HCT116 (cell line): ENCODE measurements at regions not wholly inside any gene's neighbourhood (a gene's known extent, or its start where the extent isn't known, plus 50 kb on each side); places are given as distances from the start of the nearest gene placed in this dataset.

ENCODE experiments used
- ATAC-seq: fragments of 200-7000 bp; cut with Tn5 transposase; 2 replicates; pipeline ENCODE4 v1.9.1; 2020; ENCODE audit warnings: mild to moderate bottlenecking, moderate library complexity
- BruUV-seq: library from RNA; stranded (reverse); fragments of 400-500 nt; replicated peaks from 2 replicates; lab custom pipeline; 2021; lab: Mats Ljungman, UMichigan
- CTCF ChIA-PET: fragments of 300-600 bp; sonication (Branson Sonifier 250); formaldehyde crosslinking; loops from one replicate; lab custom pipeline; 2021; ENCODE audit warnings: antibody characterized with exemption; lab: Charles Lee
- POLR2A ChIA-PET: fragments of 300-600, 350-600 bp; sonication (Branson Sonifier 250); formaldehyde crosslinking; loops from one replicate; lab custom pipeline; 2021; ENCODE audit warnings: antibody characterized with exemption; lab: Charles Lee
- RAD21 ChIA-PET, 2 experiments: fragments of 300-600 bp; sonication (Branson Sonifier 250); formaldehyde crosslinking; loops; one replicate each; lab custom pipeline; 2023; ENCODE audit warnings: low total read pairs in 2 of 2; ENCODE audit not compliant: uncharacterized antibody in 2 of 2, unreplicated experiment in 2 of 2, low non-redundant PET in 1 of 2; lab: Charles Lee
- DNase-seq: peaks from one replicate; pipeline ENCODE4 v3.0.0-alpha.2; 2010; ENCODE audit warnings: low read depth, low spot score
- H2AFZ ChIP-seq: fragments of 200-600 bp; shearing (Covaris generic), sonication (generic); 2 replicates; pipeline ENCODE4 v1.6.1; 2017; ENCODE audit warnings: low read depth, mixed run types, mixed read lengths, antibody characterized with exemption, low read length; ENCODE audit not compliant: poor library complexity, severe bottlenecking
- H3K27ac ChIP-seq: 2 replicates; pipeline ENCODE4 v1.5.1; 2012; ENCODE audit warnings: low read depth, low read length
- H3K27me3 ChIP-seq: fragments of 200-600 bp; sonication (generic); 2 replicates; pipeline ENCODE4 v1.6.1; 2016; ENCODE audit warnings: mixed run types, low read length, mixed read lengths; ENCODE audit not compliant: insufficient read depth
- H3K36me3 ChIP-seq, 2 experiments: fragments of 200-500 bp in 1 of 2; fragments of 200-600 bp in 1 of 2; sonication (Bioruptor generic) in 1 of 2; sonication (generic) in 1 of 2; 2 replicates each; pipeline versions ENCODE4 v1.5.1 to v1.6.1; 2014 to 2016; ENCODE audit warnings: low read length in 2 of 2, inconsistent platforms in 1 of 2, mixed read lengths in 1 of 2, mixed run types in 1 of 2; ENCODE audit not compliant: insufficient read depth in 2 of 2, control insufficient read depth in 1 of 2
- H3K4me1 ChIP-seq, 2 experiments: fragments of 200-600 bp in 1 of 2; sonication (generic) in 1 of 2; 2 replicates each; pipeline versions ENCODE4 v1.5.1 to v1.6.1; 2012 to 2017; ENCODE audit warnings: low read length in 2 of 2, inconsistent platforms in 1 of 2, mild to moderate bottlenecking in 1 of 2, mixed read lengths in 1 of 2, mixed run types in 1 of 2, moderate library complexity in 1 of 2; ENCODE audit not compliant: insufficient read depth in 2 of 2, control insufficient read depth in 1 of 2
- H3K4me2 ChIP-seq: fragments of 200-600 bp; sonication (generic); 2 replicates; pipeline ENCODE4 v1.6.1; 2017; ENCODE audit warnings: mixed run types, low read length, mixed read lengths
- H3K4me3 ChIP-seq, 2 experiments: fragments of 200-600 bp in 1 of 2; sonication (generic) in 1 of 2; replicated peaks in 1 of 2; 2 replicates each; pipeline ENCODE4 v1.5.1; 2011 to 2016; ENCODE audit warnings: low read length in 2 of 2, control low read depth in 1 of 2, low read depth in 1 of 2, mild to moderate bottlenecking in 1 of 2, mixed read lengths in 1 of 2, mixed run types in 1 of 2
- H3K79me2 ChIP-seq: fragments of 200-600 bp; sonication (generic); 2 replicates; pipeline ENCODE4 v1.6.1; 2017; ENCODE audit warnings: mild to moderate bottlenecking, mixed run types, low read length, moderate library complexity, mixed read lengths; ENCODE audit not compliant: insufficient read depth
- H3K9ac ChIP-seq: fragments of 200-600 bp; sonication (generic); 2 replicates; pipeline ENCODE4 v1.6.1; 2016; ENCODE audit warnings: low read length, mixed read lengths
- H3K9me2 ChIP-seq: fragments of 200-600 bp; sonication (generic), shearing (Covaris generic); 2 replicates; pipeline ENCODE4 v1.6.1; 2017; ENCODE audit warnings: mixed run types, mild to moderate bottlenecking, moderate library complexity; ENCODE audit not compliant: insufficient read depth
- H3K9me3 ChIP-seq, 2 experiments: fragments of 200-500 bp in 1 of 2; fragments of 200-600 bp in 1 of 2; sonication (Bioruptor generic) in 1 of 2; sonication (generic) in 1 of 2; 2 replicates each; pipeline ENCODE4 v1.6.1; 2014 to 2017; ENCODE audit warnings: low read length in 2 of 2, mixed read lengths in 2 of 2, inconsistent platforms in 1 of 2, low read depth in 1 of 2, mild to moderate bottlenecking in 1 of 2, mixed run types in 1 of 2, moderate library complexity in 1 of 2; ENCODE audit not compliant: control insufficient read depth in 1 of 2, insufficient read depth in 1 of 2
- H4K20me1 ChIP-seq: fragments of 200-600 bp; sonication (generic), shearing (Covaris generic); 2 replicates; pipeline ENCODE4 v1.6.1; 2017; ENCODE audit warnings: mixed run types, mild to moderate bottlenecking, moderate library complexity; ENCODE audit not compliant: insufficient read depth
- ATF3 ChIP-seq: IDR thresholded peaks from 2 replicates; pipeline ENCODE4 v1.6.1; 2012
- CBX3 ChIP-seq: IDR thresholded peaks from 2 replicates; pipeline ENCODE4 v1.6.1; 2012; ENCODE audit warnings: low read depth
- CEBPB ChIP-seq: IDR thresholded peaks from 2 replicates; pipeline ENCODE4 v1.6.1; 2012; ENCODE audit warnings: low read depth
- CTCF ChIP-seq, 3 experiments: fragments of 200-600 bp in 1 of 3; sonication (generic) in 1 of 3; IDR thresholded peaks in 2 of 3; conservative IDR thresholded peaks in 1 of 3; 2 replicates each; pipeline ENCODE4 v1.5.1; 2012 to 2017; ENCODE audit warnings: low read depth in 2 of 3, low read length in 2 of 3, antibody characterized with exemption in 1 of 3, borderline replicate concordance in 1 of 3, control low read depth in 1 of 3, mild to moderate bottlenecking in 1 of 3, mixed read lengths in 1 of 3, mixed run types in 1 of 3, moderate library complexity in 1 of 3; ENCODE audit not compliant: insufficient read depth in 1 of 3
- JUND ChIP-seq: IDR thresholded peaks from 2 replicates; pipeline ENCODE4 v1.6.1; 2012
- MAX ChIP-seq: IDR thresholded peaks from 2 replicates; pipeline ENCODE4 v1.6.1; 2012
- POLR2AphosphoS5 ChIP-seq: IDR thresholded peaks from 2 replicates; pipeline ENCODE4 v1.6.1; 2011; ENCODE audit warnings: mild to moderate bottlenecking, low read depth, low read length, moderate library complexity
- RAD21 ChIP-seq: IDR thresholded peaks from 2 replicates; pipeline ENCODE4 v1.6.1; 2012; ENCODE audit warnings: low read depth, mild to moderate bottlenecking
- SIN3A ChIP-seq: IDR thresholded peaks from 2 replicates; pipeline ENCODE4 v1.6.1; 2012; ENCODE audit warnings: low read depth
- SP1 ChIP-seq: IDR thresholded peaks from 2 replicates; pipeline ENCODE4 v1.6.1; 2012; ENCODE audit warnings: low read depth
- SRF ChIP-seq: IDR thresholded peaks from 2 replicates; pipeline ENCODE4 v1.6.1; 2012; ENCODE audit warnings: low read depth
- TCF7L2 ChIP-seq: IDR thresholded peaks from 2 replicates; pipeline ENCODE4 v1.7.0; 2011; ENCODE audit warnings: borderline replicate concordance, inconsistent platforms; ENCODE audit not compliant: insufficient read depth, insufficient read length; ENCODE audit errors: extremely low read depth
- YY1 ChIP-seq: IDR thresholded peaks from 2 replicates; pipeline ENCODE4 v1.6.1; 2011; ENCODE audit warnings: low read length, low read depth, moderate library complexity, mild to moderate bottlenecking; ENCODE audit not compliant: insufficient replicate concordance; ENCODE audit errors: extremely low read depth
- intact Hi-C: fragments of 100-400 bp; cut with micrococcal nuclease; formaldehyde crosslinking; loops from 2 replicates; pipeline ENCODE4 v1.10.0; 2022
- TF ChIP-seq, protein P1 (sequence below): IDR thresholded peaks from 2 replicates; pipeline ENCODE4 v1.6.1; 2011; ENCODE audit warnings: mild to moderate bottlenecking, low read length, moderate library complexity; ENCODE audit not compliant: insufficient replicate concordance; ENCODE audit errors: extremely low read depth

DNA sequence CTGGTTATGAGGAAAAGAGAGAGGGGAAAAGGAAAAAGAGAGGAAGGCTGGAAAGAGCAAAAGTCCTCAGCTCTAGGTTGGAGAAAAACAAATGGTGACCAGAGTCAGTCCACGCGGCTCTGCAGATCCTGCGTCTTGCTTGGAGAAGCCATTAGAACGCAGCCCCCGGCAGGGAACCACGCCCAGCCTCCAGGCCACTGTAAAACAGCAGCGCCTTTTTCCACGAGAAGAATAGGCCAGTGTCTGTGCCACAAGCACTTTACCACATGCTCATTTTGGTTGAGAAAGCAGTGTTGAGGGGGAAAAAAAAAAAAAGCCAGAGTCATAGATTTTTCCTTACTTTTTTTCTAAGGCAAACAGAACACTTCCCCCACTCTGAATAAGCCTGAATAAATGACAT, 846.9 kb upstream of the ADAMTS5 start:
- Histone ChIP-seq H3K27ac (no peak overlapping the region), H3K79me2 (no peaks in the 10 kb centered on the region), H4K20me1 (no peaks in the 10 kb centered on the region), H3K4me1 (no peaks in the 10 kb centered on the region), H2AFZ (no peak overlapping the region), H3K4me2 (no peak overlapping the region), H3K9me3 (peaks cover 5 to 37% of the 10 kb centered on the region in 2 experiments; a peak in 2 of 4 replicates), H3K27me3 (no peaks in the 10 kb centered on the region)
- POLR2A ChIA-PET: no interaction called here
- CTCF ChIA-PET: no interaction called here
- ATAC-seq (no peak), DNase-seq (no peak)
- intact Hi-C loops: no loop called here
- TF ChIP-seq SP1 (no peak), JUND (no peak), SIN3A (no peak), MAX (no peak), CEBPB (no peak), SRF (no peak), ATF3 (no peak), CTCF (IDR thresholded peaks at IDR 0.05 in 2 of 3, conservative IDR thresholded peaks at IDR 0.05 in 1 of 3; ENCODE audit: borderline replicate concordance in 1 of 3, insufficient read depth in 1 of 3, low read depth in 2 of 3, low read length in 2 of 3) (no peak), TCF7L2 (no peak), POLR2AphosphoS5 (no peak), YY1 (no peak), RAD21 (no peak), CBX3 (no peak)
- TF ChIP-seq, protein P1, sequence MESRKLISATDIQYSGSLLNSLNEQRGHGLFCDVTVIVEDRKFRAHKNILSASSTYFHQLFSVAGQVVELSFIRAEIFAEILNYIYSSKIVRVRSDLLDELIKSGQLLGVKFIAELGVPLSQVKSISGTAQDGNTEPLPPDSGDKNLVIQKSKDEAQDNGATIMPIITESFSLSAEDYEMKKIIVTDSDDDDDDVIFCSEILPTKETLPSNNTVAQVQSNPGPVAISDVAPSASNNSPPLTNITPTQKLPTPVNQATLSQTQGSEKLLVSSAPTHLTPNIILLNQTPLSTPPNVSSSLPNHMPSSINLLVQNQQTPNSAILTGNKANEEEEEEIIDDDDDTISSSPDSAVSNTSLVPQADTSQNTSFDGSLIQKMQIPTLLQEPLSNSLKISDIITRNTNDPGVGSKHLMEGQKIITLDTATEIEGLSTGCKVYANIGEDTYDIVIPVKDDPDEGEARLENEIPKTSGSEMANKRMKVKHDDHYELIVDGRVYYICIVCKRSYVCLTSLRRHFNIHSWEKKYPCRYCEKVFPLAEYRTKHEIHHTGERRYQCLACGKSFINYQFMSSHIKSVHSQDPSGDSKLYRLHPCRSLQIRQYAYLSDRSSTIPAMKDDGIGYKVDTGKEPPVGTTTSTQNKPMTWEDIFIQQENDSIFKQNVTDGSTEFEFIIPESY: no peak
- TF ChIP-seq, all 23 proteins: peak for 0
- Histone ChIP-seq H3K36me3 (no peaks in the 10 kb centered on the region), H3K9me2 (no peaks in the 10 kb centered on the region), H3K4me3 (no peak overlapping the region), H3K9ac (no peak overlapping the region)
- RAD21 ChIA-PET: no interaction called here
- BruUV-seq: no TSS peak
